ENCODE measurements at regions not wholly inside any gene's neighbourhood (a gene's known extent, or its start where the extent isn't known, plus 50 kb on each side); places are given as distances from the start of the nearest gene placed in this dataset.
A peak's percentile ranks its signal among the peaks of the same experiment; 100 is the strongest.

DNA sequence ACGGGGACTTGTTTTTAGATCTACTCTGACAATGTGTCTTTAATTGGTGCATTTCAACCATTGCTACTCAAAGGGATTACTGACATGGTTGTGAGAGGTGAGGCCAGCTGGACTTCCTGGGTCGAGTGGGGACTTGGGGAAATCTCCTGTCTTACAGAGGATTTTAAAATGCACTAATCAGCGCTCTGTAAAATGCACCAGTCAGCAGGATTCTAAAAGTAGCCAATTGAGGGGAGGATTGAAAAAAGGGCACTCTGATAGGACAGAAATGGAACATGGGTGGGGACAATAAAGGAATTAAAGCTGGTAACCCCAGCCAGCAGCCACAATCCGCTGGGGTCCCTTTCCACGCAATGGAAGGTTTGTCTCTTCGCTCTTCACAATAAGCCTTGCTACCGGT lies 122.5 kb upstream of the SNRPN start:
- peaks cover 29% of the 10 kb centered on the region for H3K9me3 ChIP-seq (ENCODE audit: control insufficient read depth, low read depth, low read length)
- H4K20me1 ChIP-seq (ENCODE audit: control insufficient read depth, insufficient read depth, insufficient read length), result no peaks in the 10 kb centered on the region
- no peak overlapping the region for H3K4ac ChIP-seq (ENCODE audit: low read depth, low read length)
- H3K36me3 Mint-ChIP-seq (ENCODE audit: insufficient read depth in 1 of 3, low read depth in 3 of 3), result peaks cover 4 to 17% (median 4%) of the 10 kb centered on the region in 3 experiments; a peak in 6 of 7 replicates
- no peak overlapping the region for H2BK12ac ChIP-seq (ENCODE audit: insufficient read length, low read depth, low read length)
- H2AK5ac ChIP-seq (ENCODE audit: insufficient read length, low read length), result no peak overlapping the region
- no peaks in the 10 kb centered on the region for H3K23me2 ChIP-seq (ENCODE audit: insufficient read length, low read depth, low read length, poor library complexity, severe bottlenecking)
- H3K4me3 Mint-ChIP-seq, result 0 out of 5 replicates have a peak overlapping the region, but pooled peaks of 1 of the 2 experiments have one; percentile 19
- H3K9me3 Mint-ChIP-seq, result peaks cover 55 to 73% of the 10 kb centered on the region in 2 experiments
- H3T11ph ChIP-seq (ENCODE audit: low read length), result no peak overlapping the region
- no peak overlapping the region for H4K8ac ChIP-seq (replicated peaks; ENCODE audit: insufficient read length, low read depth, low read length)
- H3K27ac ChIP-seq (ENCODE audit: insufficient read length, low read depth, low read length), result no peak overlapping the region
- no CpG with 5 or more reads among the region's 7 CpGs for WGBS (ENCODE audit: extremely low coverage, insufficient read length, low lambda C conversion rate)
- H4K5ac ChIP-seq (ENCODE audit: insufficient read length, low read depth, low read length), result no peak overlapping the region
- H3K27me3 Mint-ChIP-seq (ENCODE audit: low read depth), result no peaks in the 10 kb centered on the region
- H3K56ac ChIP-seq (ENCODE audit: insufficient read length, low read depth, low read length), result no peak overlapping the region
- H3K23ac ChIP-seq (ENCODE audit: insufficient read length, low read depth, low read length), result no peak overlapping the region
- no peak overlapping the region for H2BK15ac ChIP-seq (ENCODE audit: low read depth, low read length)
- H3K18ac ChIP-seq (ENCODE audit: insufficient read length, low read depth, low read length), result no peak overlapping the region
- H3K14ac ChIP-seq (ENCODE audit: insufficient read depth, low read length), result no peak overlapping the region
- no peak overlapping the region for H3K4me2 ChIP-seq (ENCODE audit: insufficient read depth, insufficient read length, low read length)
- no peak overlapping the region for H3K27ac Mint-ChIP-seq
- H3K27me3 ChIP-seq (ENCODE audit: insufficient read depth, low read length), result no peaks in the 10 kb centered on the region
- no peaks in the 10 kb centered on the region for H3K79me1 ChIP-seq (ENCODE audit: insufficient read depth, low read depth, low read length, poor library complexity, severe bottlenecking)
- no peak overlapping the region for H2BK120ac ChIP-seq (ENCODE audit: low read depth, low read length, poor library complexity, severe bottlenecking)
- TF ChIP-seq, protein P1, sequence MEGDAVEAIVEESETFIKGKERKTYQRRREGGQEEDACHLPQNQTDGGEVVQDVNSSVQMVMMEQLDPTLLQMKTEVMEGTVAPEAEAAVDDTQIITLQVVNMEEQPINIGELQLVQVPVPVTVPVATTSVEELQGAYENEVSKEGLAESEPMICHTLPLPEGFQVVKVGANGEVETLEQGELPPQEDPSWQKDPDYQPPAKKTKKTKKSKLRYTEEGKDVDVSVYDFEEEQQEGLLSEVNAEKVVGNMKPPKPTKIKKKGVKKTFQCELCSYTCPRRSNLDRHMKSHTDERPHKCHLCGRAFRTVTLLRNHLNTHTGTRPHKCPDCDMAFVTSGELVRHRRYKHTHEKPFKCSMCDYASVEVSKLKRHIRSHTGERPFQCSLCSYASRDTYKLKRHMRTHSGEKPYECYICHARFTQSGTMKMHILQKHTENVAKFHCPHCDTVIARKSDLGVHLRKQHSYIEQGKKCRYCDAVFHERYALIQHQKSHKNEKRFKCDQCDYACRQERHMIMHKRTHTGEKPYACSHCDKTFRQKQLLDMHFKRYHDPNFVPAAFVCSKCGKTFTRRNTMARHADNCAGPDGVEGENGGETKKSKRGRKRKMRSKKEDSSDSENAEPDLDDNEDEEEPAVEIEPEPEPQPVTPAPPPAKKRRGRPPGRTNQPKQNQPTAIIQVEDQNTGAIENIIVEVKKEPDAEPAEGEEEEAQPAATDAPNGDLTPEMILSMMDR (conservative IDR thresholded peaks at IDR 0.05), result no peak
- no peak overlapping the region for H2BK20ac ChIP-seq (ENCODE audit: low read depth, low read length, poor library complexity, severe bottlenecking)
- H3K4me1 Mint-ChIP-seq, result peaks cover 28 to 33% of the 10 kb centered on the region in 2 experiments
- H3K9ac ChIP-seq (ENCODE audit: extremely low read depth, insufficient read length, low read length), result no peak overlapping the region
- H3K79me2 ChIP-seq (ENCODE audit: insufficient read depth, low read length), result no peaks in the 10 kb centered on the region
- H2BK5ac ChIP-seq (ENCODE audit: insufficient read length, low read length), result no peak overlapping the region
- no peak for DNase-seq
- H3K4me1 ChIP-seq (ENCODE audit: insufficient read depth, low read length), result no peaks in the 10 kb centered on the region; the same call in 1 of the 2 replicates
- no peak overlapping the region for H4K91ac ChIP-seq (ENCODE audit: insufficient read length, low read depth, low read length)
- no peak overlapping the region for H2AFZ ChIP-seq (ENCODE audit: low read length)

Measured in H9 (cell line).